HG02571 (cell line): ENCODE measurements at regions not wholly inside any gene's neighbourhood (a gene's known extent, or its start where the extent isn't known, plus 50 kb on each side); places are given as distances from the start of the nearest gene placed in this dataset.
A peak's percentile ranks its signal among the peaks of the same experiment; 100 is the strongest.
"Not testable (repeated sequence)": the region's sequence is repeated elsewhere in the genome, so short reads cannot be mapped to it uniquely, and the experiment has no call there.

Experiments
- ATAC-seq: cut with Tn5 transposase; IDR thresholded peaks from one replicate; pipeline ENCODE4 v1.9.1; 2021; ENCODE audit warnings: mild to moderate bottlenecking, moderate library complexity; ENCODE audit not compliant: unreplicated experiment

GRCh38 chr11:87779276-87780067 is 395.8 kb downstream of the RAB38 start:
- ATAC-seq = no peak

- ATAC-seq = no peak
Observed at GRCh38 chr11:87778357-87778756, 396.9 kb downstream of the RAB38 start.

DNA sequence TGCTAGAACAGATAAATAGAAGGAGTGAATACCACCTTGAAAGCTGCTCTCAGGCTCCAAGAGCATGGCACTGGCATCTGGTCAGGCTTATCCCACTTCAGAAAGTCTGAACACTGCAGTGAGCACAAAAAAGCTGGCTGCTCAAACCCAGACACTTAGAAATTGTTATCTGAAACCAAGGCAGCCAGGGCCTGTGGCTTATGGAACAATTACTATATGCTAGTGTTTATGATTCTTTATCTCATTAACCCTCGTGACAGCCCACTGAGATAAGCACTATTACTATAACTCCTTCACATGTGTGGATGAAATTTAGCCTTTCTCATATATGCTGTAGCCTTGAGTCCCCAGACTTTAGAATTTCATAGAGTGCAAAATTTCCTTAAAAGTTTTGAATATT is 400.2 kb downstream of the RAB38 start:
- no peak for ATAC-seq

- ATAC-seq = no peak
Observed at GRCh38 chr11:87769661-87770060, 405.6 kb downstream of the RAB38 start.

DNA sequence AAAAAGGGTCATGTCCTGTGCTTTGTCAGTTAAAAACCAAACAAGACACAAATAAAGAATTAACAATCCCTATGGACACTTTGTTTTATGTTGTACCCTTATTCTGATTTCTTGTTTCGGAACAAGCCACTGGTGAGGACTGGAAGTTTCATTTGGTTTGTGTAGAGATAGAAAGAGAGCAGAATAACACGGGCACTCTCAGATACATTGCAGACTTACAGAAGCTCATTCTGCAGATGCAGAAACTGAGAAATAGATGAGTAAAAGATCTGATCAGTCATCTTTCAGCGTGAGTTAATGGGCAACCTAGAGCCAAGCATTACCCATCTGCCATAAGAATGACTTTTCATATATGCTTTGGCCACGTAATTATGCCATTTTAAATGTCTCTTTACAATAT is 407.6 kb downstream of the RAB38 start:
- ATAC-seq = no peak

- ATAC-seq = not testable (repeated sequence)
Observed at GRCh38 chr11:87764075-87764474, 411.2 kb downstream of the RAB38 start.

DNA sequence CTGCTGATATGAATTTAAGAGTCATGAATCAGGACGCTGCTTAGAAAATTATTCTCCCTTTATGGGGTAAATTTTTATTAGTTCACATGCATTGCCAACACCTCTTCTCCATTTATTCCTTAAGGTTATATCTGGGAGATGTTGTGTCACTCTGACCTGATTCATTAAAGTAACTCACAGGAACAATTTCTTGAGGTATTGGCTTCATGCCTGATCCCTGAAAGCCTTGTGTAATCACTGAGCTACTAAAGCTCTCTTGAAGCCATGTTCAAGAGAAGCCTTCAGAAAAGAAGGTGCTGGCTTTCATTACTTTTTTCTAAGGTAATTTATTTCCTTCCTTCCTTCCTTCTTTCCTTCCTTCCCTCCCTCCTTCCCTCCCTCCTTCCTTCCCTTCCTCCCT is 420.6 kb downstream of the RAB38 start:
- ATAC-seq = no peak

DNA sequence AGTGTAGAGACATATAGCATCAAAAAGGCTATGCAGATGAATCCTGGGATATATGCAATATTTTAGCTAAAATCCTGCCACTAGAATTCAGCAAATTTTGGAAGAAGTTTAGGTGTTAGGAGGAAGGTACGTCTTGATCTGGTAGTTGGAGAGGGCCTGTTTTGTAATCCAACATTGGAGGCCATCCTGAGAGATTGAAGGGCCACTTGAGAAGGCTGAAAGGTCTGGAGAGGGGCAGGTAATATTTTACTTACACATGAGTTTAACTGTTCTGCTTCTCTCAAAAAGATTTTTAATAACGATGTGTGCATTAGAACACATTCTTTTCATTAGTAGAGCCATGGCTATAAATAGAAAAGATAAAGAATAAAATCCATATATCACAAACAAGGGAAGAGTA is 422.1 kb downstream of the RAB38 start:
- no peak for ATAC-seq

DNA sequence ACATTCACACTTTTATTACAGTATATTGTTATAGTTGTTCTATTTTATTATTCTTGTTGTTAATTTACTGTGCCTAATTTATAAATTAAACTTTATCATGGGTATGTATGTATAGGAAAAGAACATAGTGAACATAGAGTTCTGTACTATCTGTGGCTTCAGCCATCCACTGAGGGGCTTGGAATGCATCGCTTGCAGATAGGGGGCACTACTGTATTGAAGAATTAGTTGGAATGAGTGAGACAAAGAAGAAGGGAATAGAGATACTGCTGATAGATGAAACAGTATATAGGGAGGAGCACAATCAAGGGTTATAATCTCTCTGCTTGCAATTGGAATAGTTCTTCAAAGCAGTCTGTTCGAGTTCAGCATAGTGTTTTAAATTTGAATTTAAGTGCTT is 432.2 kb downstream of the RAB38 start:
- no peak for ATAC-seq

DNA sequence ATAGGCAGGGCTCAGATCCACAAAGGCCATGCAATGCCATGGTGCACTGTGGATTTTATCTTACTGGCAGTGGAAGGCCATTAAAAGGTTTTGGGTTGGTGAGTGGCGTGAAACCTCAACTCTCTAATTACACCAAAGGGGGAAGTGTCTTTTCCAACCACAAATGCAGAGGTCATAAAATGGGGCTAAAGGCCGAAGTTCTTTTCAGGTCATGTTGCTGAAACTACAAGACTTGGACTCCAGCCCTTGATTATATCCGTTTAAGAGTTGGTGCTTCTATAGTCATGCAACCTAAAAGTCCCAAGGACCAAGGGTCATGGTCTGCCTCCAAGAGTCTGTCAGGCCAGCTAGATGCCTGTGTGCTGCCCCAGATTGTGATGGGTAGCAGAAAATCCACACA is 434.3 kb downstream of the RAB38 start:
- ATAC-seq = no peak

GRCh38 chr11:87740451-87740850 is 434.8 kb downstream of the RAB38 start:
- ATAC-seq = no peak

- ATAC-seq = no peak
Observed at GRCh38 chr11:87739766-87740165, 435.5 kb downstream of the RAB38 start.

DNA sequence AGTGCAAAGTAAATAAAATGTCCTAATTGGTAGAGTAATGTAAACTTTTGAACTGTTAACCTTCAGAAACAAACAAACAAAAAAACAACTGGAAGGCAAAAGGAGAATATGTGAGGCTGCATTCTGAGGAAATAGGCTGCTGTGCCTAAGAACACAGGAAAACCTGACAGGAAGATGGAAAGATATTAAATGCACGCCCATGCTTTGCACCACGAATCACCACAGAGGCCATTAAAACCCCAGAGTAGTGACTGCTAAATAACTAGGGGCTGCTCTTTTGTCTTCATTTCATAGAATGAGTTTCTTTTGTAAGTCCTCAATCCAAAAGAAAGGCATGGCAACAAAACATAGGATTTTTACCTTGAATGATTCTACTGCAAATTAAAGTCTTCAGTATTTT is 436.0 kb downstream of the RAB38 start:
- no peak for ATAC-seq

DNA sequence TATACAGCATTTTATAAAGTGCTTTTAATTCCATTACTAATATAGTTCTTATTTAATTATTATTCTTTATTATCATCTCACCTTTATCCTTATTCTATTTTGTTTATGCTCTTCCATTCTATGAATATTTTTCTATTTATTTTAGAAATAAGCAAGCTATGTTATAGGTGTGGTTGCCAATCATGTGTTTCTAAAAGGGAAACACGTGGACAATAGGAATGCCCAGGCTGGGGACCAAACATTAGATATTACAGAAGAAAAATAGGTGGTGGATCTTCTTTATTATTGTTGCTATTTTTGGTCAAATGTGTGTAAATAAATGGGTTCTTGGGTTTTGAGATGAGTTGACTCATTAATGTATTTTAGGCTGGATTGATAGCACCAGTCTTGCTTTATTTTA is 438.3 kb downstream of the RAB38 start:
- ATAC-seq = no peak

GRCh38 chr11:87726506-87726905 is 448.7 kb downstream of the RAB38 start:
- ATAC-seq = no peak

DNA sequence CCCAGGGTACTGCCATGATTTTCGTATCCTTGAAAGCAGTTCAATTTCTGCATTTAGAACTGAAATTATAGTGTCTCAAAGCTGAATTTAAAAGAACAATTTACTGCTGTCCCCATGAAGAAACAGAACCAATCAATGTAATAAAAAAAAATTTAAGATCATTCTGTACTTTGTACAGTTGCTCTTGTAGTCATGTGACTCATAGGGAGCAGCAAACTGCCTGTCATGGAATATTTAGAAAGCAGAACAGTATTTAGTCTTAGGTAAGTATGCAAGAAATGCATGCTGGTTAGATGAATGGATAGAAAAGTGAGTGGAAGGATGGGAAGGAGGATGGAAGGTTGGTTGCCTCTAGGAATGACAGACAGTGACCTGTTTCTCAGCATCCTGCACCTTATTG is 450.9 kb downstream of the RAB38 start:
- ATAC-seq = no peak

GRCh38 chr11:87722756-87723565 is 452.3 kb downstream of the RAB38 start:
- ATAC-seq = peak; percentile 72

GRCh38 chr11:87719326-87720073 is 455.7 kb downstream of the RAB38 start:
- no peak for ATAC-seq

- no peak for ATAC-seq
Observed at GRCh38 chr11:87712802-87713202, 462.4 kb downstream of the RAB38 start.

- no peak for ATAC-seq
Observed at GRCh38 chr11:87712391-87712790, 462.9 kb downstream of the RAB38 start.

DNA sequence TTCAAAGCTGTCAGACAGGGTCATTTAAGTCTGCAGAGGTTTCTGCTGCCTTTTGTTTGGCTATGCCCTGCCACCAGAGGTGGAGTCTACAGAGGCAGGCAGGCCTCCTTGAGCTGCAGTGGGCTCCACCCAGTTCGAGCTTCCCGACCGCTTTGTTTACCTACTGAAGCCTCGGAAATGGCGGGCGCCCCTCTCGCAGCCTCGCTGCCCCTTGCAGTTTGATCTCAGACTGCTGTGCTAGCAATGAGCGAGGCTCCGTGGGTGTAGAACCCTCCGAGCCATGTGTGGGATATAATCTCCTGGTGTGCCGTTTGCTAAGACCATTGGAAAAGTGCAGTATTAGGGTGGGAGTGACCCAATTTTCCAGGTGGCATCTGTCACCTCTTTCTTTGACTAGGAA is 471.7 kb downstream of the RAB38 start:
- ATAC-seq = not testable (repeated sequence)

- ATAC-seq = no peak
Observed at GRCh38 chr11:87675993-87676392, 499.2 kb downstream of the RAB38 start.
